Lower lobe of right lung (tissue), 2 donors: ENCODE measurements at regions not wholly inside any gene's neighbourhood (a gene's known extent, or its start where the extent isn't known, plus 50 kb on each side); places are given as distances from the start of the nearest gene placed in this dataset.
A peak's percentile ranks its signal among the peaks of the same experiment; 100 is the strongest.

ENCODE experiments used
- ATAC-seq, 2 donors: fragments of 200-7000 bp; cut with Tn5 transposase; one replicate each; pipeline ENCODE4 v1.9.1; 2020 to 2022; ENCODE audit warnings: mild to moderate bottlenecking in 2 of 2, moderate library complexity in 2 of 2
- DNase-seq: peaks from one replicate; pipeline ENCODE4 v3.0.0-alpha.2; 2020
- H3K27ac ChIP-seq: fragments of 200-600 bp; one replicate; pipeline ENCODE4 v1.8.0; 2022
- H3K27me3 ChIP-seq: fragments of 200-600 bp; one replicate; pipeline ENCODE4 v1.8.0; 2022; ENCODE audit warnings: low read depth
- H3K36me3 ChIP-seq: fragments of 200-600 bp; one replicate; pipeline ENCODE4 v1.8.0; 2022; ENCODE audit warnings: mild to moderate bottlenecking
- H3K4me1 ChIP-seq: fragments of 200-600 bp; one replicate; pipeline ENCODE4 v1.8.0; 2022
- H3K4me3 ChIP-seq: fragments of 200-600 bp; one replicate; pipeline ENCODE4 v1.8.0; 2022; ENCODE audit warnings: mild to moderate bottlenecking
- H3K9me3 ChIP-seq: fragments of 200-600 bp; one replicate; pipeline ENCODE4 v1.8.0; 2022
- intact Hi-C: fragments of 100-400 bp; cut with DNase I; formaldehyde crosslinking; loops from one replicate; pipeline ENCODE4 v1.11.0; 2022
- TF ChIP-seq, protein P1 (sequence below): fragments of 200-600 bp; IDR thresholded peaks from one replicate; pipeline ENCODE4 v1.8.0; 2022; ENCODE audit warnings: antibody characterized with exemption, mild to moderate bottlenecking
- donor health status: DM: no; HTN: yes; CAD: no; lungs with severe emphysema.

DNA sequence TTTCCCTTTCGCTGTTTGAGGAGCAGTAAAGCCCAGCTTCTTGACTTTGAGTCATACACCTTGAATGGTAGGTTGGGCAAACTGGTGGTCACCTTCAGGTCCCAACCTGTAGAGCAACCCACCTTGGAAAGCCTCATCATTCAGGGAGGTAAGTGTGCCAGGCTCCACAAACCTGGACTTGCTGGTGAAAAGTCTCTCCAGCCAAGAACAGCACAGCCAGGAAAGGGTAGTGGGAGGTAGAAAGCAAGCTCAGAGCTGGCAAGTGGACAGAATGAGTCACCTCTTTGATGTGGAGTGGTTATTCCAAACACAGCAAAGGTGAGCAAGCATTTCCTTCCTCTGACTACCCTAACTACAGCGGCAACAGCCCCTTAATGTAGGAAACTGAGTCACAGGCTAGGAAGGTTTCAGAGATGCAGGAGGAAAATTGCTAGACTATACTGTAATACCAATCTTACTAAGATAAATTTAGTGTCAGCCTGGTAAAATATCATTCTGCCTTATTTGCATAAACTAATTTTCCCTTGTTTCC, 117.5 kb upstream of the MTAP start:
- no peaks in the 10 kb centered on the region for H3K4me1 ChIP-seq
- H3K9me3 ChIP-seq = no peaks in the 10 kb centered on the region
- no peaks in the 10 kb centered on the region for H3K36me3 ChIP-seq
- DNase-seq (no peak), ATAC-seq (peak; percentile 79 to 91)
- intact Hi-C loops = no loop called here
- H3K27ac ChIP-seq = no peak overlapping the region
- TF ChIP-seq, protein P1, sequence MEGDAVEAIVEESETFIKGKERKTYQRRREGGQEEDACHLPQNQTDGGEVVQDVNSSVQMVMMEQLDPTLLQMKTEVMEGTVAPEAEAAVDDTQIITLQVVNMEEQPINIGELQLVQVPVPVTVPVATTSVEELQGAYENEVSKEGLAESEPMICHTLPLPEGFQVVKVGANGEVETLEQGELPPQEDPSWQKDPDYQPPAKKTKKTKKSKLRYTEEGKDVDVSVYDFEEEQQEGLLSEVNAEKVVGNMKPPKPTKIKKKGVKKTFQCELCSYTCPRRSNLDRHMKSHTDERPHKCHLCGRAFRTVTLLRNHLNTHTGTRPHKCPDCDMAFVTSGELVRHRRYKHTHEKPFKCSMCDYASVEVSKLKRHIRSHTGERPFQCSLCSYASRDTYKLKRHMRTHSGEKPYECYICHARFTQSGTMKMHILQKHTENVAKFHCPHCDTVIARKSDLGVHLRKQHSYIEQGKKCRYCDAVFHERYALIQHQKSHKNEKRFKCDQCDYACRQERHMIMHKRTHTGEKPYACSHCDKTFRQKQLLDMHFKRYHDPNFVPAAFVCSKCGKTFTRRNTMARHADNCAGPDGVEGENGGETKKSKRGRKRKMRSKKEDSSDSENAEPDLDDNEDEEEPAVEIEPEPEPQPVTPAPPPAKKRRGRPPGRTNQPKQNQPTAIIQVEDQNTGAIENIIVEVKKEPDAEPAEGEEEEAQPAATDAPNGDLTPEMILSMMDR = no peak
- no peaks in the 10 kb centered on the region for H3K27me3 ChIP-seq
- no peak overlapping the region for H3K4me3 ChIP-seq

DNA sequence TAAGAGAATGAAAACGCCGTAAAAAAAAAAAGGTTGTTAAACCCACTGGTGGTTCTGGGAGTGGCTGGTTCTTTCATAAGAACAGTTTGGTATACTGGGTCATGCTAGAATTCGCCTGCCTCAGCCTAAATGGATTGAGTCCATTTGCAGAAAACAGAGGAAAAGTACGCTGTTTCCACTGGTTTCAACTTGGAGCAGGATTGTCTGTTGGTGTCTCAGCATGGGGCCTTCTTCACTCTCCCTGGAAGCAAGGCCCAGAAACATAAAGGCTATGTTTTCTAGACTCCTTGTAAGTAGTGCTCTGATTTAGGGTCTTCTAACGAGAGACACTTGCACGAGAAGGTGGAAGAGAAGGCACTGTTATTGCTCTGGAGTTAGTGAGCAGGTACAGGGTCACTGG, 116.9 kb upstream of the MTAP start:
- H3K27ac ChIP-seq = no peak overlapping the region
- no peaks in the 10 kb centered on the region for H3K36me3 ChIP-seq
- no peak for ATAC-seq
- H3K27me3 ChIP-seq = no peaks in the 10 kb centered on the region
- no peaks in the 10 kb centered on the region for H3K9me3 ChIP-seq
- DNase-seq = no peak
- intact Hi-C loops = no loop called here
- no peaks in the 10 kb centered on the region for H3K4me1 ChIP-seq
- H3K4me3 ChIP-seq = no peak overlapping the region
- TF ChIP-seq, protein P1 = no peak

DNA sequence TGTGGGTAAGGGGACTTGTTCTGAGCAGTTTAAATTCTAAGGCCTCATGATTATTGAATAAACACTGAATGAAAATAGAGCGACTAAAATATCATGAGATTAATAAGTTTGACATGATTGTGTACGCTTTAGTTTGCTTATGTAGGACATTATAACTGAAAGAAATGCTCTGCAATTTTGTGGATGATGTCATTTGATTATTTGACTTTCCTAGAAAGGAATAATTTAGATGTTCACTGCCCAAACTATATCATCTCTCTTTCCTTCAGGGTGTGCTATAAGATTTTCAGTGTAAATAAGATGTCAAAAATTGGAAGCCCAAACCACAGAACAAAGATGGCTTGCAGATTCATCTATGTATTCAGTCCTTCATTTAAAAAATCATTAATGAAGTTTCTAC, 115.7 kb upstream of the MTAP start:
- ATAC-seq = no peak
- no peak overlapping the region for H3K4me3 ChIP-seq
- H3K9me3 ChIP-seq = no peaks in the 10 kb centered on the region
- TF ChIP-seq, protein P1 = no peak
- no peak for DNase-seq
- H3K27me3 ChIP-seq = no peaks in the 10 kb centered on the region
- intact Hi-C loops = no loop called here
- H3K4me1 ChIP-seq = no peaks in the 10 kb centered on the region
- H3K27ac ChIP-seq = no peak overlapping the region
- H3K36me3 ChIP-seq = no peaks in the 10 kb centered on the region

DNA sequence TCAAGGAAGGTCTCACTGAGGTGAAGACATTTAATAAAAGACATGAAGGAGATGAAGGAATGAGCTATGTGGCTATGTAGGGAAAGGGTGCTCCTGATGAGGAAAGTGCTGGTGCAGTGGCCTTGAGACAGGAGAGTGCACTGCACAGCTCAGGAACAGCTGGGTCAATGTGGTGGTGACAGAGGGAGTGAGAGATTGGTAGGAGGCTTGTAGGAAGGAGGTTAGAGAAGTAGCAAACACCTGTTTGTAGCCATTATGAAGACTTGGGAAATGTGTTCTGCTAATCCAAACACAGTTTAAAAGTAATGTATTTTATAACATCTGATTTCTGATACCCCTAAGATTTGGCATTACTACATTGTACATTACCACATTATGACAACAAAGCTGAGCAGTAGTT, 115.1 kb upstream of the MTAP start:
- no peaks in the 10 kb centered on the region for H3K27me3 ChIP-seq
- DNase-seq (no peak), ATAC-seq (no peak)
- H3K4me1 ChIP-seq = no peaks in the 10 kb centered on the region
- H3K9me3 ChIP-seq = no peaks in the 10 kb centered on the region
- H3K36me3 ChIP-seq = no peaks in the 10 kb centered on the region
- intact Hi-C loops = no loop called here
- TF ChIP-seq, protein P1 = no peak
- no peak overlapping the region for H3K4me3 ChIP-seq
- H3K27ac ChIP-seq = no peak overlapping the region

DNA sequence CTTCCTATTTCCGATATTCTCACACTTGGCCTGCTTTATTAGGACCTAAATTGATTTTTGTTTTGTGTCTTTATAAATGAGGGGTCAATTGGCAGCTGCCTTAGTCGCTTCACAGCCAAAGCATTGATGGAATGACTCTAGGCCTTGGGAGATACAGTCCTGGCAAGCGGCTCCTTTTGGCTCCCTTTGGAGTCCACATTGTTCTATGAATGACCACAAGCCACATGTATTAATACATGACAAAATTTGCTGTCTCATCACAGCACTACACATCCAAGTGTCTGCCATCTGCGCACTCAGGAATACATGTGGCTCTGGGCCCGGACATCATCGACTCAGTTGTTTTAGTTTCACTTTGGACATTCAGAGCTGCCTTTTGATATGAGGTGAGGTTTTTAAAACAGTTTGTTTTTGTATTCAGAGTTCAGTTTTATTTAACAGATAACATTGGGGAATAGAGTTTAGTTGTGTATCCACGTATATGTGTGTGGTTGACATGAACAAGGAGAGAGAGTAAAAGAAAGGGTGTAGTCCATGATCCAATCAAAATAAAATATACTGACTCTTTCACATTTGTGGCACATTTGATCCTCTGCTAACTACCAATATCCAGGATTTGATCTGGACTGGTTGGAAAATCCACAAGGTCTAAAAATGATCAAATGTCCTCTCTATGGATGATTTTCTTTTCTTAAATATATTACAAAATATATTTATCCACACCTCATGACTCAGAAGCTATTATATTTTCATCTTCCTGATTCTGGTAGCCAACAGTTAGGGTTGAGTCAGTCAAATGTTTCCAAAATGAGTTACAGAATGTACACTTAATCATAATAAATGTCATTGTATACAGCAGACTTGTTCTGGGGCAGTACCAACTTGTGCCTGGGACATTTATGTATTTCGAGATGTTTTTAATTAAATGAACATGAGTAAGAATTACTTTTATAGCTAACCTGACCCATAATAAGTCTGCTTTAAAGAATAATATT, 114.0 kb upstream of the MTAP start:
- TF ChIP-seq, protein P1 = no peak
- no peak overlapping the region for H3K27ac ChIP-seq
- ATAC-seq (no peak), DNase-seq (no peak)
- H3K4me3 ChIP-seq = no peak overlapping the region
- H3K4me1 ChIP-seq = no peaks in the 10 kb centered on the region
- no peaks in the 10 kb centered on the region for H3K36me3 ChIP-seq
- no peaks in the 10 kb centered on the region for H3K9me3 ChIP-seq
- no peaks in the 10 kb centered on the region for H3K27me3 ChIP-seq
- intact Hi-C loops = no loop called here
